ENCODE measurements at regions not wholly inside any gene's neighbourhood (a gene's known extent, or its start where the extent isn't known, plus 50 kb on each side); places are given as distances from the start of the nearest gene placed in this dataset.
A peak's percentile ranks its signal among the peaks of the same experiment; 100 is the strongest.

GRCh38 chr13:105597573-105597972 lies 937.9 kb downstream of the EFNB2 start:
- H3K27ac Mint-ChIP-seq = no peak overlapping the region
- no peak overlapping the region for H3K4me3 Mint-ChIP-seq
- TF ChIP-seq CTCF (IDR thresholded peaks at IDR 0.05) = no peak
- DNase-seq = no peak
- H3K36me3 Mint-ChIP-seq (ENCODE audit: low read depth) = no peaks in the 10 kb centered on the region
- no peaks in the 10 kb centered on the region; the same call in 1 of the 2 replicates for H3K27me3 Mint-ChIP-seq (ENCODE audit: insufficient read depth)
- peaks cover 36% of the 10 kb centered on the region; the same call in 1 of the 2 replicates for H3K4me1 Mint-ChIP-seq (ENCODE audit: low read depth)
- H3K9me3 Mint-ChIP-seq = no peaks in the 10 kb centered on the region; the same call in 1 of the 2 replicates

GRCh38 chr13:105595471-105595870 lies 940.0 kb downstream of the EFNB2 start:
- no peak overlapping the region; the same call in 1 of the 2 replicates for H3K4me3 Mint-ChIP-seq
- H3K27ac Mint-ChIP-seq = no peak overlapping the region
- no peaks in the 10 kb centered on the region for H3K36me3 Mint-ChIP-seq (ENCODE audit: low read depth)
- no peaks in the 10 kb centered on the region; the same call in 1 of the 2 replicates for H3K27me3 Mint-ChIP-seq (ENCODE audit: insufficient read depth)
- no peaks in the 10 kb centered on the region; the same call in 1 of the 2 replicates for H3K9me3 Mint-ChIP-seq
- no peak for TF ChIP-seq CTCF (IDR thresholded peaks at IDR 0.05)
- no peak for DNase-seq
- peaks cover 45% of the 10 kb centered on the region; the same call in 1 of the 2 replicates for H3K4me1 Mint-ChIP-seq (ENCODE audit: low read depth)

- H3K27me3 Mint-ChIP-seq (ENCODE audit: insufficient read depth) = peaks cover 3% of the 10 kb centered on the region
Measured at GRCh38 chr13:105591277-105591676, 944.2 kb downstream of the EFNB2 start.

GRCh38 chr13:105587786-105588185 lies 947.7 kb downstream of the EFNB2 start:
- H3K27me3 Mint-ChIP-seq (ENCODE audit: insufficient read depth) = peaks cover 3% of the 10 kb centered on the region; the same call in 1 of the 2 replicates
- no peaks in the 10 kb centered on the region for H3K36me3 Mint-ChIP-seq (ENCODE audit: low read depth)
- H3K4me3 Mint-ChIP-seq = no peak overlapping the region; the same call in 1 of the 2 replicates
- DNase-seq = no peak
- H3K9me3 Mint-ChIP-seq = no peaks in the 10 kb centered on the region; the same call in 1 of the 2 replicates
- no peak overlapping the region for H3K27ac Mint-ChIP-seq
- no peak for TF ChIP-seq CTCF (IDR thresholded peaks at IDR 0.05)
- peaks cover 36% of the 10 kb centered on the region; the same call in 1 of the 2 replicates for H3K4me1 Mint-ChIP-seq (ENCODE audit: low read depth)

More at GRCh38 chr13:105591277-105591676, 944.2 kb downstream of the EFNB2 start:
- H3K36me3 Mint-ChIP-seq (ENCODE audit: low read depth) = no peaks in the 10 kb centered on the region
- TF ChIP-seq CTCF (IDR thresholded peaks at IDR 0.05) = no peak
- H3K4me3 Mint-ChIP-seq = peak overlapping the region; percentile 46; the same call in 1 of the 2 replicates
- DNase-seq = no peak
- H3K4me1 Mint-ChIP-seq (ENCODE audit: low read depth) = peaks cover 51% of the 10 kb centered on the region; the same call in 1 of the 2 replicates
- H3K27ac Mint-ChIP-seq = no peak overlapping the region
- H3K9me3 Mint-ChIP-seq = no peaks in the 10 kb centered on the region; the same call in 1 of the 2 replicates

- TF ChIP-seq CTCF (IDR thresholded peaks at IDR 0.05) = no peak
- peaks cover 12% of the 10 kb centered on the region; the same call in 1 of the 2 replicates for H3K9me3 Mint-ChIP-seq
- DNase-seq = no peak
- no peaks in the 10 kb centered on the region; the same call in 1 of the 2 replicates for H3K4me1 Mint-ChIP-seq (ENCODE audit: low read depth)
- no peak overlapping the region for H3K4me3 Mint-ChIP-seq
- no peak overlapping the region for H3K27ac Mint-ChIP-seq
- no peaks in the 10 kb centered on the region for H3K36me3 Mint-ChIP-seq (ENCODE audit: low read depth)
- H3K27me3 Mint-ChIP-seq (ENCODE audit: insufficient read depth) = no peaks in the 10 kb centered on the region
Measured at GRCh38 chr13:105579821-105580710, 955.4 kb downstream of the EFNB2 start.
